NCI-H146 (cell line): ENCODE measurements at regions not wholly inside any gene's neighbourhood (a gene's known extent, or its start where the extent isn't known, plus 50 kb on each side); places are given as distances from the start of the nearest gene placed in this dataset.
A peak's percentile ranks its signal among the peaks of the same experiment; 100 is the strongest.

ENCODE experiments used
- DNase-seq: peaks from one replicate; lab custom pipeline; 2025; lab: John Stamatoyannopoulos, UW

DNA sequence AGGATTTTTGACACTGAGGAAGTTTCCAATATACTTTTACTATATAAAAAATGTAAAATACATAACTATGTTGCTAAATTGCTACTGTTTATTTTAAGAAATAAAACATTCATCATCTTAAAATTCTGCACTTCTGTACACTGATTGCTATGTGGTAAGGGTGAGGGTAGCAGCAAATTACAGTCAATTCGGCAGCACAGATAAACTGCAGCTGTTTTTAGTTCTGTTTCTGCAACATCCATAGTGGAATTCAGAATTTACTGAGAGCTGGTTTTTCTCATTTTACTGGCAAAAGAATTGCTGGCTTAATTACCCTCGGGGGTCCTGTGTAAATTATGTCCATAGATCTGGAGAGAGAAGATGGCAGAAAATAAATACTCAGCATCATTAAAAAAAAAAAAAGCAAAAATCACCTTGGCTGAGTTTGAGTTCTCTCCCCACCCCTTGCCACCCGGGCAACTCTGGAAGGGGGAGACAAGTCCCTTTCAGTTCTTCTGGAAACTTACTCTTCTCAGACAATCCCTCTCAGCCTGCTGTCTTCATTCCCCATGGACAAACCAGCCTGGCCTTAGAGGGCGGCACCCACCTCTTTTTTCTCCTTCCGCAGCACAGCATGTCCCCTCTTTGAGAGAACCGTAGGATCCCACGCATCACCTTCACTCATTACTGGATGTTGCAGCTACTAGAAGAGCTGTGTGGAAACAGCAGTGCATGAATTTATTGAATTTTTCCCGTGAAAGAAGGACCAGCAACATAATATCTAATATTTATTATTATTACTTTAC is 501.1 kb upstream of the CELF2 start:
- DNase-seq: no peak

DNA sequence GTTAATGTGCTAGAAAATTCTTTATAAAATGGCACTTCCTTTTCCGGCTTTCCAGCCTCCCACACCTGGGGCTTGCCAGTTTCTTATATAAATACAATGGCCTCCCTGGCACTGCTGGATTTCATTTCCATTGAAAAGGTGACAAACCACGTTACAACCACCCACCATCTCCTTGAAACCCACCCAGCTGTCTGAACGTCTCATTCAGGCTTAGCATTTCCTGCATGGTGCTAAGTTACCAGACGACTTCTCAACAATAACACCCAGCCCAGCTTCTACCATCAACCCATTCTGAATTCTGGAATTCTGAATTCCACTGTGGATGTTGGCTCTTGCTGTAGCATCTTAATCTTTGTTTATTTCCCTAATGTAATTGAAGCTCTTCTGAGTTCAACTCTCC is 499.8 kb upstream of the CELF2 start:
- no peak for DNase-seq

DNA sequence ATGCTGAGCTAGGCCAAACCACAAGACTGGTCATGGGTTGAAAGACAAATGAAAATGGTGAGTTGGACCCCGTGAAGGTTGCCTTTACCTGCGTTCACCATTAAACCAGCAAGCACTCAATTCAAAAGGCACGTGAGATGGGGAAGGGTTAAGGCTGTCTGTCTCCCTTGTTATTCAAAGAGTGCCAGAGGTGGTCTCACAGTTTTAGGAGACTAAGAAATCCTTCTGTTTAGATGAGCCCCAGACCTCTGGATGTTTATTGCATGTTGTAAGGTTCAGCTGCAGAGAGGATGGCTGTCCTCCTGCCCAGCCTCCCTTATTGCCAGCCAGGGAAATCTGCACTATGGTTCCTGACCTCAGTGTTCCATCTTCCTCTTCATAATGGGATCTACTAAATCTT is 498.0 kb upstream of the CELF2 start:
- DNase-seq: no peak

DNA sequence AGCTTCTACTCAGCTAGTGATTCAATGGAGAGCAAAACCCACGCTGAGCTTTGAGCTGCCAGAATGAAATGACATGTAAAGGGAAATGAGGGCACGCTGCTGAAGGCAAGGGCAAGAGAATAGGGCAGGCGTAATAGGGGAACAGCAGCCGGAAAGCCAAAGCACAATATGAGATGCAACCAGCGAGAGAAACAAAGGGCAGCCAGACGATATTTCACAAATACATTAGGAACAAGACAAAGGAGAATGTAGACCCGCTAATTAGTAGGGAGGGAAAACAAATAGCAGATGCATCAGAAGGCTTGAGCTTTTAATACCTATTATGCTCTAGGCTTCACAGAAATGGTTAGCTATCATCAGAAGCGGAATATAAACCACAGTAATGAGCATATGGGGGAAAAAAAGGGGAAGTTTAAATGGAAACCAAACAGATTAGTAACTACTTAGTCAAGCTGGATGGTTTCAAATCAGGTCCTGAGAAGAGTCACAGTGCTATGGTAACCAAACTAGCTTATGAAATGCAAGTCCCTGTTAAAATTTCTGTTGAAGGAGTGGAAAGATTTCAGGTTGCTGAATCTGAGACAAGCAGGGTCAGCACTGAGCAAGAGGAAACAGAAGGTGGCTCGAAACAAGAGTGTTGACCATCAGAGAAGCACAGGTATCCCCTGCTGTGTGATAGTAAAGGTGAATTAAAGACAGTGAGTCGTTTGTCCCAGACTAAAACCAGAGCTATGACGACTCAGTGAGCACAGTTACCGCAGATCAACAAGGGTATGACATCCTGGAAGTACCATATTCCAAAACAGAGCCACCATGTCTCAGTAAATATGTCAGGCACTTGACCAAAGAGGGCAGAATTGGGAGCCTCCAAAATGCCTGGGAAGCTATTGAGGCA is 496.9 kb upstream of the CELF2 start:
- peak; percentile 83 for DNase-seq

DNA sequence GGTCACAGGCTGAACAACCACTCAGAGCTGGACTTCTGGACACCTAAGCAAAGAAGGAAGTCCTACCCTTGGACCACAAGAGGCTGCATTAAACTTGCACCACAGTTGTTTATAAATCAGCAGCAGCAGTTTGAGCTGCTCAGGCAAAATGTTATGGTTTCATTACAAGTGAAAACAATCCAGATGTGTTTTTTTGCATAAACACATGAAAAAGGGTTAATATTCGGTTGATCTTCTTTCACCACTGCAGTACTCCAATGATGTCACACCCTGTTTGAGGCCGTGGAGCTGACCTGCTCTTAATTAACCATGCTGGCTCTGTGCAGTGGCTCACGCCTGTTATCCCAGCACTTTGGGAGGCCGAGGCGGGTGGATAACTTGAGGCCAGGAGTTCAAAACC is 490.8 kb upstream of the CELF2 start:
- no peak for DNase-seq

DNA sequence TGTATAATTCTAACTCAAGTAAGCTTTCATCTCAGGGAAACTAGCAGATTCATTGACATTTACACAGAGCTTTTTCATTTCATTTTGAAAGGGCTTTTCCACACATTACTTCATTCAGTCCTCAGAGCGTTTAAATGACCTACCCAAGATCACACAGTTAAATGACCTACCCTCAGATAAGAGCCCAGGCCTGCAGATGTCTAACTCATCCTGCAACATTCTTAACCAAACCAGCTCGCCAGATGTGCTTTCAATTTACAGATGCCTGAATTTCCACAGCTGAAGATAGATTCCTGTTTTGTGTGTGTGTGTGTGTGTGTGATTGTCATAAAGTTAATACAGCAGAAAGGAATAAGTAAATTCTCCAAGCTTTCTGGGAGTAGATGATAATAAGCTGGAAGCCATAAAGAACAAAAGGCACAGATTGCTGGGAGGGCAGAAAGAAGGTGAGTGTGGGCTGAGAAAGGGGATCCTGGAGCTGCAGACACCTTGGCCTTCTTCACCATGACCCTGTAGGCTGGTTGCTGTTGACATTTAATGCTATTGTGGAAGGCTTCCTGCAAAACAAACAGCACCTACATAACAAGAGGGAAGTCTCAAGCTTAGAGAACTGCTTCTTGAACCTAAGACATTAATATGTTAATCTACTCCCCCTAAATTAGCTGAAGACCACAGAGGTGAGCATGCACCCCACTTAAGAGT is 489.7 kb upstream of the CELF2 start:
- DNase-seq: no peak

DNA sequence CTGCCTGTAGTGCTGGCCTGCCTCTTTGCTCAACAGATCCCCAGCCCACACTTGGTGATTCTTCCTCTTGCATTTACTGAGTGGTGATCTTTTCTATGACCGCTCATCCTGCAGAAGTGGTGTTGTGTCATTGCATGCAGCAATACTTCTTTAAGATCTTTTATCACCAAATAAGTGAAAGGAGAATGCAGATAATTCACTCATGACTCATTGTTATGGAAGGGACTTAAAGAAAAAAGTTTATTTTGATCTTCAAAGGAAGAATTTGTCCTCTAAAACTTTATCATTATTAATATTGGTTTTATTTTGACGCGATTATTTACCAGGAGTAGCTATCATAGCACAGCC is 489.1 kb upstream of the CELF2 start:
- no peak for DNase-seq

DNA sequence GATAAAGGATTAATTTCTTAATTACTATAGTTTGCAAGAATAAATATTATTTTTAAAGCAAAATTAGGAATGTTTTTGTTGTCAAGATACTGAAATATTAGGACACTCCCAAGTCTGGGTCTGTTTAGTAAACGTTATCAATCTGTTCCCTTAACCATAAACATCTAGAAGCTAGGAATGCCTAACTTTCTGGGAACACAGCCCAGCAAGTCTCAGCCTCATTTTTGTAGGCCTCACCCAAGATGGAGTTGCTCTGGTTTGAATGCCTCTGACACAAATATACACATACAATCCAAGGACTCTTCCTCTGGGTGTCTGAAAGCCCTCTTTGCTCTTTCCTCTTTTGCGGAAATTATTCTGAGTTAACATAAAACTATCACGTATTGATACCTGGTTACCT is 487.4 kb upstream of the CELF2 start:
- DNase-seq: no peak

DNA sequence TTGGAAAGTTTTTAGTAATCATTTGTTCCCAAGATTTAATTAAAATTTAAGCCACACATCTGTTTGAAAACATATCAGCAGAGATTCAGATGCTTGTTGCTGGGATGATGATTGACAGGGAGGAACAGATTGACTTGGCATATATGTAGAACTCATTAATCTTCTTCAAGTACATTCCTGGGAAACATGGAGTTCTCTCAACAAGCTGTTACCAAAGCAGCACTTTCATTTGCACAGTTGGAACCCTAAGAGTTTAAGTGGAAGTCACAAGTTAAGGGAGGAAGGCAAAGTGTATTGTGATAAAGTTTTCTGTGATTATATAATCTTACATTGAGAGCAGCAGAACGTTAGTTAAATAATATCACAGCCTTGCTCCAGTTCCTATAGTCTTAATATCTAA is 485.4 kb upstream of the CELF2 start:
- DNase-seq: no peak

DNA sequence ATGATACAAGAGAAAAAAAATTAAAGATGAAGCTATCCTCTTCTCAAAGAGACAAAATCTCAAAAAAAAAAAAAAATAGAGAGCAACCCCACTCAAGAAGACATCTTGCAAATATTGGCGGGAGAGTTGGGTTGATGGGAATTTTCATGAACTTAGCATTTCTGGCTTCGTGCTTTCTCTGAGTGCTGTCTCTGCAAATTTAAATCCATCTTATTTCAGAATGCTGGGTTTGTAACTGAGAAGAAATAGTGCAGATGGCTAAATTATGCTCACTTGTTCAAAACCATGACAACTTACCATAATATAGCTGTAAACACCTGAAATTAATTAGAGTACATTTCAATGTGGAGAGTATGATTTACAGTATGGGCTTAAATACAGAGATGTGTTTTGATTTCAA is 484.8 kb upstream of the CELF2 start:
- no peak for DNase-seq

DNA sequence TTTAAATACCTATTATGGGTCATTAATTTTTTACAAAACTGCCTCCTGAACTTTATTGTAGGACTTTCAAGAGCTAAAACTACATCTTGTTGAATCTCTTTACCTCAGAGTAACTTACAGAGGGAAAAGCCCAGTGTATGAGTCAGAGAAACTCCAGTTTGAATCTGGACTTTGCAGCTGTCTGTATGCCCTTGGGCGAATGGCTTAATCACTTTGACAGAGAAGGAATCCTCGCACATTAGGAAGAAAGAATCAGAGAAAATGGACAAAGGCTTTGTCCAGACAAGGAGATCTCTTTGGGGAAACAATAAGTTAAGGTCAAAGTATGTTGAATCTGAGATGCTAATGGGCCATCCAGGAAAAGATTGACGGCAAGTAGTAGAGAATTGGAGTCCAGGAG is 484.2 kb upstream of the CELF2 start:
- DNase-seq: no peak

DNA sequence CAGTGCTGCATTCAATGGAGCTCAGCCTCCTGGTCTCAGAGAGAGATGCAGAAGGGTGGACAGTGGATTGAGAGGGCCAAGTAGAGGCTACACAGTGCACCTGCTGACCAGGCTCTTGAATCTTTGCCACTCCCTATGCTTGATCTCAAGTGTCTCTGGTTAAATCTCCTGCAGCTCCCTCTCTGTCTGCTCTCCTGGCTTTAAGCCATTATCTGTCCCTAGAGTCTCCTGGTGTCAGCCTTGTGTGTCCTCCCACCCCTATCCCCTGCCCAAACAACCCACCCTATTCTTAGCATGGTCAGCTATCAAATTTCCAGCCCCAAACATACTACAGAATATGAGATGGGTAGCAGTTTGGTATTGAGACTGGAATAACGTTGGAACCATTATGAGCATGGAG is 479.3 kb upstream of the CELF2 start:
- no peak for DNase-seq

DNA sequence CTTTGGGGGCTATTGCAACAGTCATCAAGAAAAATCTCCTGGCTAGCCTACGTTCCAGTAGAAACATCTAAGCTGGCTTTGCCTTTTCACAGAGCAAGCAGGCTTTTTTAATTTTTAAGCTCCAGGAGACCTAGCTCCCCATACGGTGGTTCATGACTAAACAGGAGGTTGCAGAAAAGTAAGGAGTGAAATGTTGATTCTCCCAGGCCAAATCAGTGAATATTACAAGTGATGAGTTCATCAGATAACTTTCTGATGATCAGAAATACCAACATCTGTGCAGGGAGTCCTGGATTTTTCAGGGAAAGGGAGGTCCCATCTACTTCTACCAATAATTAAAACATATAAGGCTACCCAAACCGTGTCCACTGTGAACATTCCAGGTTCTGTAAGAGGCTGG is 477.3 kb upstream of the CELF2 start:
- no peak for DNase-seq

DNA sequence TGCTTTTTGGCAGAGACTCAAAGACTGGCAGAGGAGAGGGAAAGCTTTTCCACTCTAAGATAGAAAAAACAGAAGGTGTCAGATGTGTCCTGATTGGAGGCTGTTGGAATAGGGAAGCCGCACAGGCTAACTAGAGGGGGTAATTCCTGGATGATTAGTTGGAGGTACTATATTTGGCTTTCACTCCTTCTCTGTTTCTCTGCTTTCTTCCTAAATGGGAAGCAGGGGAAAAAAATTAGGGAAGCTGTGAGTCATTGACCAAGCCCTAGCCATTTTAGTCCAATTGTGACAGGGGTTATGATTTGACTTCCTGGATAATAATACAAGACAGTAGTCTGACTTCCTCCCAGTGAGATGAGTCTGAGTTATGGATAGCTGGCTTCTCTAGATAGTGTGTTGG is 475.2 kb upstream of the CELF2 start:
- no peak for DNase-seq

DNA sequence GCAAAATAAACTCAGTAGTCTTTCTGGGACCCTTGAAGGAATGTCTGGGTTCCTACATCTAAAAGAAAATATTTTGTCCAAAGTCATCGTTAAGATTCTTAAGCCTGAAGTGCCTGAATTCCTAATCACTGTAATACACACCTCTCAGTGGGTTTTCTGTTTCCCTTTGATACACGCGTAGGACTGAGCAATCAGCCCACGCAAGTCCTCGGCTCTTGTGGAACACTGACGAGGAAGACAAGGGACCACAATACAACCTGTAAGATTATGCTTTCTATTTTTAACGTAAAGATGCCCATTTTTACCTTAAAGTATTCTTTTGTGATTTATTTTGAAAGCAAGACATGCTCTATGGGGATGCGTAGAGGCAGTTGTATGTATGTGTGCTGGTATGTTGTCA is 472.8 kb upstream of the CELF2 start:
- no peak for DNase-seq

DNA sequence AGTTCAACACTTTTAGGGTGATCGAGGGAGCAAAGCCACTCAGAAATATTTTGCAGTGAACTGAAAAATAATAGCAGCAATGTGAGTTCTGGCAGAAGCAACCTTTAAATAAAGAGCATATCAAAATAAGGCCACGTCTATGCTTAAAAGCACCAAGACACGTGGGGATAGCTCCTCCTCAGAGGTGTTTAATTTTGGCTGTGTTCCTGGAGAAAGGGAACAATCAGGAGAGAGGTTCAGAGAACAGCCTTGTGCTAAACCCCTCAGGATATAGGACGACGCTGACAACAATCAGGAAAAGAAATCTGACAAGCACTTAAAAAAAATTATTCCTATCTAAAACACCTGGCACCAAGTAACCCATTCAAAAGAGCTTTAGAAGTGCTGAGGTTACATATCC is 471.9 kb upstream of the CELF2 start:
- peak; percentile 21 for DNase-seq

DNA sequence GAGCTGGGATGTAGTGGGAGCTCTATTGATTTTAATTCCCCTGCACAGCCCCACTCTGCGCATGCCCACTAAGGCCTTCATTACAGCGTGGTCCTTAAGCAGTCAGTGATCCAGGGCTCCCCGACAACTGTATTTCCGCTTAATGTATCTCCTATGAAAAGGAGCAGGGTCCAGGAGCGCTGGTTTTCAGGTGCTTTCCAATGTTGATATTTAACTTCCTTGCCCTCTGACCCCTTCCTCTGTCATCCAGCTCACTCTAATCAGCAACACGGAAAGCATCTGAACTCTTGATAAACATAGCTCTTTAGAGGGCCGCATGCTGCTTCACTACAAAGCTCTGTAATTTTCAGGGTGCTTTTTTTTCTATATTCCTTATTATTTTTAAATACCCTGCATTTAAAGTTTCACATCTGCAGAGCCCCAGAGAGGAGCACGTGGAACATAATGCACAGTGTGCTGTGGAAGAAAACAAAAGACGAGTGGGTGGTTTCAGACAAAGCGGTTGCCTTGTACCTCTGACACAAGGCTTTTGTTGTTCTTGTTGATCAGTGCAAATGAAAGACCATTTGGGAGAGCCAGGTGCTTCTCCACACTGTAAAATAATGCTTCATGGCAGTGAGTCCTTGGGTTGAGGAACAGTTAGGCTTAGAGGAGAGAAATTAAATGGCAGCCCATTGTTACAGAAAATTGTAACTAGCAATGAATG is 465.9 kb upstream of the CELF2 start:
- peak; percentile 99 for DNase-seq

DNA sequence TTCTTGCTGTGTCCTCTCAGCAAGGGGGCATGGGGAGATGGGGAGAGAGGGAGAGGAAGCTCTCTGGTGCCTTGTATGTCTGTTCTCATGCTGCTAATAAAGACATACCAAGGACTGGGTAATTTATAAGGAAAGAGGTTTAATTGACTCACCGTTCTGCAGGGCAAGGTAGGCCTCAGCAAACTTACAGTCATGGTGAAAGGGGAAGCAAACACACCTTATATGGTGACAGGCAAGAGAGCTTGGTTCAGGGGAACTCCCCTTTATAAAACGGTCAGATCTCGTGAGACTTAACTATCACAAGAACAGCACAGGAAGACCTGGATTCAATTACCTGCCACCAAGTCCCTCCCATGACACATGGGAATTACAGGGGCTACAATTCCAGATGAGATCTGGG is 464.7 kb upstream of the CELF2 start:
- peak; percentile 57 for DNase-seq

DNA sequence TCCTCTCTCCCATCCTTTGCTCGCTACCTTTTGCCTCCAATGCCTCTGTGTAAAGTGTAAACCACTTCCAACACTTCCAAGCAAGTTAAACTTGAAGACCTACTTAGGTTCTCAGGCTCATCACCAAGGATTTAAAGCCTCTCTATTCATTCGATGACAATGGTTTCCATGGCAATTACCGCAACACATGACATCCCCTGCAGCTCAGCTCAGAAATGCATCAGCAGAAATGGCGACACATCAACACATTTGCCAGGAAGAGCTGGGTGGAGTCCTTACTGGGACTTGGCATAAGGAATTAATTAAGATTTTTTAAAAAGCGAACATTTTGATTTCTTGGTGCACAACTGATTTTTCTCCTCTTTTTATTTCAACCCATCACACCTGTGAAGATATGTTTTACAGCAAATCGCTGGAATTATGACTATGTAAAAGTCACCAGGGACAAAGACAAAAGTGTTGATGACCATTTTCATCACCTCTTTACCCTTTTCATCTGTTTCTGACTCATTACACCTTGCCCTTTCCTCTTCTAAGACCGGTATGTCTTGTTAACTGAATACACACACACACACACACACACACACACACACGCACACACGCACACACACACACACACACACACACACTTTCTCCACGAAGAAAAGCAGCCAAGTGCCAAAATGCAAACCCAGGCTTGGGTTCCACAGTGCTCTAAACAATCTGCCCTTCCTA is 453.4 kb upstream of the CELF2 start:
- peak; percentile 76 for DNase-seq

DNA sequence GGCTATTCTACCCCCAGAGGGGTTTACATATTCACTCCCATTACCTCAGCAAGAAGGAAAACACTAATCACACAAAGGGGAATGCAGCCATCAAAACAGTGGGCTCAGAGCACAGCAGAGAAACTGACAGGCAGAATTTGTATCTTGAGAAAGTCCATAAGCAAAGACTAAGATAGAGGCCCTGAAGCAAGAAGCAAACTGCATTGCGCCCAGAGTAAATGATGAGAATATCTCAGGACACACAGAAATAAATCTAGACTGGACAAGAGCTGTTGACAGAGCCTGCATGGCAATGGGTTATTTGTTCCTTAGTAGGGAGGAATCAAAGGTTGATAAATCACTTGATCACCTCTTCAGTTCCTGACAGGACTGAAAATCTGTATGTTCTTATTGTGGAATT is 440.7 kb upstream of the CELF2 start:
- DNase-seq: no peak

DNA sequence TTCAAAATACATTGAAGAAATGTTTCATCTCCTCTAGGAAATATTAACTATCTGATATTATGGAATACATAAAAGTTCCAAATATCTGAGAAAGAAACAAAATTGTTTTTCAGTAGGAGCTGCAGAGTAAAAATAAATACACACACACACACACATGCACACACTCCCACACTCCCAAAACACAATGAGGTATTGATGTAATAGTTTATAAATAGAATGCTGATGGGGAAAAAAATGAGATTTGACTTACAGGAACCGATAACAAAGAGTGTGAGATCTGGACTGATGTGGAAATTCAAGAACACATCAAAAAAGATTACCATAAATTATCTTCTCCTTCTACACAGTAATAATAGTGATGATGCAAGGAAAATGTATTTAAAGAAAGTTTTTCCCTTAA is 438.0 kb upstream of the CELF2 start:
- DNase-seq: no peak

DNA sequence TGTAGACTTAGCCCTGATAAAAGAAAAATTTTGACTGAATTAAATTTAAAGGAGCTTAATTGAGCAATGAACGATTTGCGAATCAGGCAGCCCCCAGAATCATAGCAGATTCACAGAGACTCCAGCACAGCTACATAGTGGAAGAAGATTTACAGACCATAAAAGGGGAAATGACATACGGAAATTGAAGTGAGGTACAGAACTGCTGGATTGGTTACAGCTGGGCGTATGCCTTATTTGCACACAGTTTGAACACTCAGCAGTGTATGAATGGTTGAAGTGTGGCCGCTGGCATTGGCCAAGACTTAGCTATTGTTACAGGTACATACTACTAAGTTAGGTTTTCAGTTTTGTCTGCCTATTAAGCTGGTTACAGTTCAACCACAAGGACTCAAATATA is 433.5 kb upstream of the CELF2 start:
- no peak for DNase-seq
